Spleen (tissue), 3 donors: ENCODE measurements at regions not wholly inside any gene's neighbourhood (a gene's known extent, or its start where the extent isn't known, plus 50 kb on each side); places are given as distances from the start of the nearest gene placed in this dataset.

ENCODE experiments used
- POLR2A ChIP-seq, 3 donors: fragments of 450-650 bp; IDR thresholded peaks; one replicate each; pipeline ENCODE4 v1.5.1; 2017; ENCODE audit warnings: antibody characterized with exemption in 3 of 3, mild to moderate bottlenecking in 1 of 3
- POLR2AphosphoS5 ChIP-seq, 3 donors: sonication (generic); formaldehyde crosslinking; IDR thresholded peaks; one replicate each; pipeline ENCODE4 v1.5.1; 2017; ENCODE audit warnings: antibody characterized with exemption in 3 of 3

DNA sequence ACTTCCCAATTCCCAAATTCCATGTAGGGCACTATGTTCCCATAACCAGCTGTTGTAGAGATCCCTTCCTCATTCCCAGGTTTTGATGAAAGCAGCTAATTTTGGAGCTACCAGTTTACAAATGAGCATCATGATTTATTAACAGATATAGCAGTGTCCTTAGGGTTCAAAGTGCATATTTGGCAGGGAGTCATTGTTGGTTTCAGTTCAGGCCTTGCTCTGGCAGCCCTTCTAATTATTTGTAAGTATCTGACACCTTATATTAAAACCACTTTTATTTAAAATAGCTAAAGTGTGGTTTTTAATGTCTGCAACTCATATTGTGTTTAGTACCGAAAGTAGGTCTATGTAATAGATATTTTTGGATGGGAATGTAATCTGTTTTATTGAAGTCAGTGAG, 518.5 kb downstream of the TLL1 start:
- TF ChIP-seq POLR2AphosphoS5 (IDR thresholded peaks at IDR 0.05) (no peak), POLR2A (IDR thresholded peaks at IDR 0.05) (no peak)
